H54 (cell line): ENCODE measurements at regions not wholly inside any gene's neighbourhood (a gene's known extent, or its start where the extent isn't known, plus 50 kb on each side); places are given as distances from the start of the nearest gene placed in this dataset.
A peak's percentile ranks its signal among the peaks of the same experiment; 100 is the strongest.

Experiments used
- DNase-seq: peaks from one replicate; pipeline ENCODE4 v3.0.0; 2011; ENCODE audit warnings: low spot score, mixed read lengths; ENCODE audit not compliant: insufficient read length
- FAIRE-seq: peaks from 3 replicates; lab custom pipeline; 2011; peaks lifted over from hg19 to GRCh38; lab: Jason Lieb, UNC
- POLR2A ChIP-seq: IDR thresholded peaks from 2 replicates; pipeline ENCODE4 v1.6.1; 2011; ENCODE audit warnings: low read depth, mild to moderate bottlenecking, low read length

DNA sequence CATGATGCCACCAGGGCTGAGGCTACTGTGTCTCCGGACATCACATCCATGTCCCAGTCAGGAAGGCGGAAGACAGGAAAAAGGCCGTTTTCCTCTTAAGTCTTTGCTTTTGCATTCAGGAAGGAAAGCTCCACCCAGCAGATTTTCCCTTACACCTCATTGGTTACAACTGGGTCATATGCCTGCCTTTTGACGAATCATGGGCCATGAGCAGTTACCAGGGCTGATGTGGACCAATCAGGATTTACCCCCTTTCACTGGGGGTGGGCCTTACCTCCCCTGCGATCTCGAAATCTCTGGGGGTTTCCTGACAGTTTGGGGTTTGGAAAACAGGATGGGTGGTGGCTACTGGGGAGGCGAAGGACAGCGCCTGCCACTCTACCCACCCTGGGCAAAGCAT is 52.5 kb upstream of the GRPEL1 start:
- DNase-seq (peak; percentile 41), FAIRE-seq (no peak)
- TF ChIP-seq POLR2A: no peak

DNA sequence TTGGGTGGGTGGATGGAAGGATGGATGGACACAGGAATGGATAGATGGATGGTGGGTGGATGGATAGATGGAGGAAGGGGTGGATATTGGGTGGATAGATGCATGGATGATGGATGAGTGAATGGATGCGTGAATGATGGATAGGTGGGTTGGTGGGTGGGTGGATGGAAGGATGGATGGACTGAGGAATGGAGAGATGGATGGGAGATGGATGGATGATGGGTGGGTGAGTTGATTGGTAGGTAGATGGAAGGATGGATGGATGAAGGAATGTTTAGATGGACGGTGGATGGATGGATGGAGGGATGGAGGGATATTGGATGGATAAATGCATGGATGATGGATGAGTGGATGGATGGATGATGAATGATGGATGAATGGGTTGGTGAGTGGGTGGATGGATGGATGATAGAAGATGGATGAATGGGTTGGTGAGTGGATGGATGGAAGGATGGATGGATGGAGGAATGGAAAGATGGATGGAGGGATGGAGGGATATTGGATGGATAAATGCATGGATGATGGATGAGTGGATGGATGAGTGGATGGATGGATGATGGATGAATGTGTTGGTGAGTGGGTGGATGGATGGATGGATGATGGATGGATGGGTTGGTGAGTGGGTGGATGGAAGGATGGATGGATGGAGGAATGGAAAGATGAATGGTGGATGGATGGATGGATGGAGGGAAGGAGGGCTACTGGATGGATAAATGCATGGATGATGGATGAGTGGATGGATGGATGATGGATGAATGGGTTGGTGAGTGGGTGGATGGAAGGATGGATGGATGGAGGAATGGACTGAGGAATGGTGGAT is 50.4 kb upstream of the GRPEL1 start:
- no peak for TF ChIP-seq POLR2A
- no peak for FAIRE-seq

More for the DNA sequence above, 50.4 kb upstream of the GRPEL1 start:
- DNase-seq: no peak
